ENCODE measurements at regions not wholly inside any gene's neighbourhood (a gene's known extent, or its start where the extent isn't known, plus 50 kb on each side); places are given as distances from the start of the nearest gene placed in this dataset.
"Not testable (repeated sequence)": the region's sequence is repeated elsewhere in the genome, so short reads cannot be mapped to it uniquely, and the experiment has no call there.

- Histone ChIP-seq H3K9me3 (no peaks in the 10 kb centered on the region), H3K27me3 (peaks cover 19 to 27% (median 25%) of the 10 kb centered on the region in 3 donors), H3K27ac (no peak overlapping the region), H3K36me3 (no peaks in the 10 kb centered on the region), H3K4me1 (peaks cover under 1% of the 10 kb centered on the region in 2 donors), H3K4me3 (no peak overlapping the region)
- in situ Hi-C loops (cut with MboI; ENCODE audit: low sequenced_read_pairs in 4 of 4) (no loop called here), intact Hi-C loops (cut with DNase I; ENCODE audit: low total_unique reads) (no loop called here)
- DNase-seq (no peak), ATAC-seq (no peak)
- no peak for TF ChIP-seq POLR2A (IDR thresholded peaks at IDR 0.05)
- TF ChIP-seq, protein P1, sequence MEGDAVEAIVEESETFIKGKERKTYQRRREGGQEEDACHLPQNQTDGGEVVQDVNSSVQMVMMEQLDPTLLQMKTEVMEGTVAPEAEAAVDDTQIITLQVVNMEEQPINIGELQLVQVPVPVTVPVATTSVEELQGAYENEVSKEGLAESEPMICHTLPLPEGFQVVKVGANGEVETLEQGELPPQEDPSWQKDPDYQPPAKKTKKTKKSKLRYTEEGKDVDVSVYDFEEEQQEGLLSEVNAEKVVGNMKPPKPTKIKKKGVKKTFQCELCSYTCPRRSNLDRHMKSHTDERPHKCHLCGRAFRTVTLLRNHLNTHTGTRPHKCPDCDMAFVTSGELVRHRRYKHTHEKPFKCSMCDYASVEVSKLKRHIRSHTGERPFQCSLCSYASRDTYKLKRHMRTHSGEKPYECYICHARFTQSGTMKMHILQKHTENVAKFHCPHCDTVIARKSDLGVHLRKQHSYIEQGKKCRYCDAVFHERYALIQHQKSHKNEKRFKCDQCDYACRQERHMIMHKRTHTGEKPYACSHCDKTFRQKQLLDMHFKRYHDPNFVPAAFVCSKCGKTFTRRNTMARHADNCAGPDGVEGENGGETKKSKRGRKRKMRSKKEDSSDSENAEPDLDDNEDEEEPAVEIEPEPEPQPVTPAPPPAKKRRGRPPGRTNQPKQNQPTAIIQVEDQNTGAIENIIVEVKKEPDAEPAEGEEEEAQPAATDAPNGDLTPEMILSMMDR (IDR thresholded peaks at IDR 0.05 in 4 of 5, conservative IDR thresholded peaks at IDR 0.05 in 1 of 5): no peak
These were observed 477.9 kb downstream of the MN1 start for GRCh38 chr22:27323661-27324060.

GRCh38 chr22:27324908-27325307 lies 476.6 kb downstream of the MN1 start:
- H3K4me3 ChIP-seq; H3K9me3 ChIP-seq; H3K36me3 ChIP-seq; DNase-seq; in situ Hi-C loops (cut with MboI; ENCODE audit: low sequenced_read_pairs in 4 of 4); intact Hi-C loops (cut with DNase I; ENCODE audit: low total_unique reads); ATAC-seq; H3K4me1 ChIP-seq; H3K27ac ChIP-seq: not testable (repeated sequence)
- peaks cover 18 to 28% (median 27%) of the 10 kb centered on the region in 3 donors for H3K27me3 ChIP-seq

- Histone ChIP-seq H3K27me3 (peaks cover 22 to 27% (median 24%) of the 10 kb centered on the region in 3 donors), H3K4me1 (no peaks in the 10 kb centered on the region), H3K36me3 (no peaks in the 10 kb centered on the region), H3K4me3 (no peak overlapping the region), H3K27ac (no peak overlapping the region), H3K9me3 (no peaks in the 10 kb centered on the region)
- intact Hi-C loops (cut with DNase I; ENCODE audit: low total_unique reads): no loop called here
- no peak for TF ChIP-seq POLR2A (IDR thresholded peaks at IDR 0.05)
- TF ChIP-seq, protein P1 (IDR thresholded peaks at IDR 0.05 in 4 of 5, conservative IDR thresholded peaks at IDR 0.05 in 1 of 5): no peak
- DNase-seq (no peak), ATAC-seq (no peak)
- in situ Hi-C loops (cut with MboI; ENCODE audit: low sequenced_read_pairs in 4 of 4): no loop called here
These were observed 474.1 kb downstream of the MN1 start for GRCh38 chr22:27327497-27327896.

DNA sequence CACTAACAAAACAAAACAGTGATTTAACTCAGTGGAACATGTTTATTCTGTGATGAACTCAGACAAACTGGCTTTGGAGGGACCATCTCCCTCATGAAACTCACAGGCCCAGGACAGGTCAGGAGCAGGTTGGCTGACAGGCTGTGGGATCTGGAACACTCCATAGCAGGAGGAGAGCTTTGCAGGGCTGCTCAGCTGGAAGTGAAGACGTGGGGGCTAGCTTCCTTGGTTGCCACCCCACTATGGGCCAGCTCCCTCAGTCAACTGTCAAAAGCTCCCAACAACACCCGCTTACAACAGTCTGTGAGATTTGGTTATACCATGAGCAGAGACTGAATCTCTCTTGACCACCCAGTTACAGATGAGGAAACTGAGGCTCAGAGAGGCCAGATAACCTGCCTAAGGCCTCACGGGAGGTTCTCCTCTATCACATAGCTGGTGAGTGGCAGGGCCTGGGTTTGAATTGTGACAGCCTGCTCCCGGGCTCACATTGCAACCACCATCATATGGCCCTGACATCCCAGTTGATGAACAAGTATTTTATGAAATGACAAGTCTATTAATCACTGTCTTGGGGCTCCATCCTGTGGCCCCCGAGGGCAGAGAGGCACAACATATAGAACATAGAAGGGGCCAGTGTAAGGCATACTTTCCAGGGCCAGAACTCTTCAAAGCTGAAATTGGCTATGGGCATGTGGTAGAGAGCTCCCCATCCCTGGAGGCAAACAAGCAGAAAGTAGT lies 473.4 kb downstream of the MN1 start:
- ATAC-seq (no peak), DNase-seq (no peak)
- H3K27me3 ChIP-seq: peaks cover 22 to 24% (median 23%) of the 10 kb centered on the region in 3 donors
- in situ Hi-C loops (cut with MboI; ENCODE audit: low sequenced_read_pairs in 4 of 4): no loop called here
- TF ChIP-seq, protein P1 (IDR thresholded peaks at IDR 0.05 in 4 of 5, conservative IDR thresholded peaks at IDR 0.05 in 1 of 5): no peak
- no peak for TF ChIP-seq POLR2A (IDR thresholded peaks at IDR 0.05)
- intact Hi-C loops (cut with DNase I; ENCODE audit: low total_unique reads): no loop called here
- H3K9me3 ChIP-seq: no peaks in the 10 kb centered on the region
- no peaks in the 10 kb centered on the region for H3K36me3 ChIP-seq
- no peak overlapping the region for H3K27ac ChIP-seq
- no peaks in the 10 kb centered on the region for H3K4me1 ChIP-seq
- no peak overlapping the region for H3K4me3 ChIP-seq

- intact Hi-C loops (cut with DNase I; ENCODE audit: low total_unique reads) (no loop called here), in situ Hi-C loops (cut with MboI; ENCODE audit: low sequenced_read_pairs in 4 of 4) (no loop called here)
- H3K4me1 ChIP-seq: no peaks in the 10 kb centered on the region
- no peak overlapping the region for H3K4me3 ChIP-seq
- no peaks in the 10 kb centered on the region for H3K36me3 ChIP-seq
- no peaks in the 10 kb centered on the region for H3K9me3 ChIP-seq
- ATAC-seq (no peak), DNase-seq (no peak)
- TF ChIP-seq POLR2A (IDR thresholded peaks at IDR 0.05): no peak
- TF ChIP-seq, protein P1 (IDR thresholded peaks at IDR 0.05 in 4 of 5, conservative IDR thresholded peaks at IDR 0.05 in 1 of 5): no peak
- peaks cover 13 to 17% (median 14%) of the 10 kb centered on the region in 3 donors for H3K27me3 ChIP-seq
- no peak overlapping the region for H3K27ac ChIP-seq
These were observed 472.3 kb downstream of the MN1 start for GRCh38 chr22:27329131-27329850.

Data from gastrocnemius medialis (tissue), 4 donors.